ENCODE measurements at regions not wholly inside any gene's neighbourhood (a gene's known extent, or its start where the extent isn't known, plus 50 kb on each side); places are given as distances from the start of the nearest gene placed in this dataset.
"Not testable (repeated sequence)": the region's sequence is repeated elsewhere in the genome, so short reads cannot be mapped to it uniquely, and the experiment has no call there.

- no peak for TF ChIP-seq CTCF (IDR thresholded peaks at IDR 0.05; ENCODE audit: control extremely low read depth, extremely low read depth)
- H3K4me3 ChIP-seq = no peak overlapping the region
- H3K9ac ChIP-seq (ENCODE audit: insufficient read depth in 1 of 2, low read length in 2 of 2) = no peak overlapping the region
- H3K27ac ChIP-seq (ENCODE audit: low read depth in 1 of 2, low read length in 1 of 2) = no peak overlapping the region
- H3K9me3 ChIP-seq (ENCODE audit: control insufficient read depth in 4 of 4, insufficient read depth in 3 of 4, low read length in 3 of 4) = no peaks in the 10 kb centered on the region
- H3K36me3 ChIP-seq (ENCODE audit: control insufficient read depth in 4 of 4, insufficient read depth in 4 of 4, low read length in 4 of 4) = no peaks in the 10 kb centered on the region
- ATAC-seq (ENCODE audit: insufficient read depth, low FRiP score) (no peak), DNase-seq (no peak)
- H3K27me3 ChIP-seq (ENCODE audit: control insufficient read depth in 3 of 3, insufficient read depth in 3 of 3, low read length in 2 of 3) = peaks cover 0 to 8% (median 0%) of the 10 kb centered on the region in 3 donors
- H3K4me1 ChIP-seq (ENCODE audit: control insufficient read depth in 5 of 5, insufficient read depth in 5 of 5, low read length in 5 of 5) = peaks cover 0 to 18% (median 5%) of the 10 kb centered on the region in 5 donors
- WGBS, 2 donors = 85 to 87% methylated on average over 1 of the region's 1 CpG
These were observed 219.9 kb upstream of the ANKRD50 start for GRCh38 chr4:124932447-124932846.

- Histone ChIP-seq H3K36me3 (ENCODE audit: control insufficient read depth in 4 of 4, insufficient read depth in 4 of 4, low read length in 4 of 4) (no peaks in the 10 kb centered on the region), H3K27ac (ENCODE audit: low read depth in 1 of 2, low read length in 1 of 2) (no peak overlapping the region), H3K27me3 (ENCODE audit: control insufficient read depth in 3 of 3, insufficient read depth in 3 of 3, low read length in 2 of 3) (peaks cover 0 to 8% (median 0%) of the 10 kb centered on the region in 3 donors), H3K4me3 (no peak overlapping the region), H3K9ac (ENCODE audit: insufficient read depth in 1 of 2, low read length in 2 of 2) (no peak overlapping the region), H3K9me3 (ENCODE audit: control insufficient read depth in 4 of 4, insufficient read depth in 3 of 4, low read length in 3 of 4) (no peaks in the 10 kb centered on the region), H3K4me1 (ENCODE audit: control insufficient read depth in 5 of 5, insufficient read depth in 5 of 5, low read length in 5 of 5) (peaks cover 0 to 6% (median 4%) of the 10 kb centered on the region in 5 donors)
- WGBS, 2 donors = 69 to 81% methylated on average over 1 of the region's 1 CpG
- ATAC-seq (ENCODE audit: insufficient read depth, low FRiP score) (no peak), DNase-seq (peak in 1 of 3 donors; percentile 45)
- no peak for TF ChIP-seq CTCF (IDR thresholded peaks at IDR 0.05; ENCODE audit: control extremely low read depth, extremely low read depth)
These were observed 218.5 kb upstream of the ANKRD50 start for GRCh38 chr4:124931050-124931449.

- H3K4me3 ChIP-seq; H3K9ac ChIP-seq (ENCODE audit: insufficient read depth in 1 of 2, low read length in 2 of 2); H3K27me3 ChIP-seq (ENCODE audit: control insufficient read depth in 3 of 3, insufficient read depth in 3 of 3, low read length in 2 of 3); H3K4me1 ChIP-seq (ENCODE audit: control insufficient read depth in 5 of 5, insufficient read depth in 5 of 5, low read length in 5 of 5); H3K9me3 ChIP-seq (ENCODE audit: control insufficient read depth in 4 of 4, insufficient read depth in 3 of 4, low read length in 3 of 4); H3K36me3 ChIP-seq (ENCODE audit: control insufficient read depth in 4 of 4, insufficient read depth in 4 of 4, low read length in 4 of 4); DNase-seq; ATAC-seq (ENCODE audit: insufficient read depth, low FRiP score); H3K27ac ChIP-seq (ENCODE audit: low read depth in 1 of 2, low read length in 1 of 2): not testable (repeated sequence)
- WGBS, 2 donors = 96 to 97% methylated on average over 12 of the region's 12 CpGs
These were observed 210.2 kb upstream of the ANKRD50 start for GRCh38 chr4:124922748-124923147.

GRCh38 chr4:124918559-124919122, 206.1 kb upstream of the ANKRD50 start:
- Histone ChIP-seq H3K4me1 (ENCODE audit: control insufficient read depth in 5 of 5, insufficient read depth in 5 of 5, low read length in 5 of 5) (no peaks in the 10 kb centered on the region), H3K9me3 (ENCODE audit: control insufficient read depth in 4 of 4, insufficient read depth in 3 of 4, low read length in 3 of 4) (peaks cover 0 to 3% (median 0%) of the 10 kb centered on the region in 4 donors), H3K27me3 (ENCODE audit: control insufficient read depth in 3 of 3, insufficient read depth in 3 of 3, low read length in 2 of 3) (no peaks in the 10 kb centered on the region), H3K36me3 (ENCODE audit: control insufficient read depth in 4 of 4, insufficient read depth in 4 of 4, low read length in 4 of 4) (no peaks in the 10 kb centered on the region), H3K4me3 (no peak overlapping the region), H3K9ac (ENCODE audit: insufficient read depth in 1 of 2, low read length in 2 of 2) (no peak overlapping the region), H3K27ac (ENCODE audit: low read depth in 1 of 2, low read length in 1 of 2) (no peak overlapping the region)
- no peak for DNase-seq
- ATAC-seq (ENCODE audit: insufficient read depth, low FRiP score) = no peak
- 86 to 90% methylated on average over 3 of the region's 3 CpGs for WGBS, 2 donors
- no peak for TF ChIP-seq CTCF (IDR thresholded peaks at IDR 0.05; ENCODE audit: control extremely low read depth, extremely low read depth)

Data from lung (tissue), 11 donors.